Uterus (tissue), 3 donors: ENCODE measurements at regions not wholly inside any gene's neighbourhood (a gene's known extent, or its start where the extent isn't known, plus 50 kb on each side); places are given as distances from the start of the nearest gene placed in this dataset.
"Not testable (repeated sequence)": the region's sequence is repeated elsewhere in the genome, so short reads cannot be mapped to it uniquely, and the experiment has no call there.

Experiments
- DNase-seq, 2 donors: peaks; one replicate each; pipeline ENCODE4 v3.0.0-alpha.2; 2019 to 2020
- H3K27ac ChIP-seq, 2 donors: fragments of 200-600 bp; sonication (generic); 1 replicate in 1 of 2; 2 replicates in 1 of 2; pipeline ENCODE4 v1.5.1; 2016 to 2018
- H3K27me3 ChIP-seq, 2 donors: fragments of 200-600 bp; sonication (generic); one replicate each; pipeline ENCODE4 v1.5.1; 2018 to 2019; ENCODE audit warnings: control low read depth in 1 of 2
- H3K36me3 ChIP-seq, 2 donors: fragments of 200-600 bp; sonication (generic); one replicate each; pipeline ENCODE4 v1.5.1; 2019; ENCODE audit warnings: control low read depth in 1 of 2
- H3K4me1 ChIP-seq, 2 donors: fragments of 200-600 bp; sonication (generic); one replicate each; pipeline ENCODE4 v1.5.1; 2018 to 2019; ENCODE audit warnings: control low read depth in 1 of 2
- H3K4me3 ChIP-seq, 2 donors: fragments of 200-600 bp; sonication (generic); 1 replicate in 1 of 2; 2 replicates in 1 of 2; pipeline ENCODE4 v1.5.1; 2018 to 2019; ENCODE audit warnings: mild to moderate bottlenecking in 1 of 2
- H3K9me3 ChIP-seq, 2 donors: fragments of 200-600 bp; sonication (generic); one replicate each; pipeline ENCODE4 v1.5.1; 2019; ENCODE audit warnings: control low read depth in 1 of 2
- CTCF ChIP-seq, 4 experiments: fragments of 200-600 bp in 2 of 4; fragments of 450-650 bp in 2 of 4; sonication (generic) in 2 of 4; IDR thresholded peaks; one replicate each; pipeline ENCODE4 v1.5.1; 2016 to 2019; ENCODE audit warnings: antibody characterized with exemption in 4 of 4, mild to moderate bottlenecking in 2 of 4, moderate library complexity in 1 of 4
- POLR2A ChIP-seq, 2 donors: fragments of 450-650 bp; IDR thresholded peaks; one replicate each; pipeline ENCODE4 v1.6.1; 2016; ENCODE audit warnings: antibody characterized with exemption in 2 of 2, mild to moderate bottlenecking in 1 of 2, moderate library complexity in 1 of 2
- intact Hi-C: fragments of 100-400 bp; cut with DNase I; formaldehyde crosslinking; loops from one replicate; pipeline ENCODE4 v1.15.1; 2023; ENCODE audit warnings: low total_unique reads
- donor health status: DM: yes; HTN: yes; CAD: no.

GRCh38 chr3:34159613-34160420, 361.4 kb downstream of the PDCD6IP start:
- no peak for DNase-seq
- TF ChIP-seq POLR2A (IDR thresholded peaks at IDR 0.05) (no peak), CTCF (IDR thresholded peaks at IDR 0.05) (no peak)
- intact Hi-C loops, result no loop called here
- H3K4me1 ChIP-seq, result no peaks in the 10 kb centered on the region
- H3K36me3 ChIP-seq, result no peaks in the 10 kb centered on the region
- H3K4me3 ChIP-seq, result no peak overlapping the region
- H3K27ac ChIP-seq, result no peak overlapping the region
- H3K27me3 ChIP-seq, result no peaks in the 10 kb centered on the region
- H3K9me3 ChIP-seq, result no peaks in the 10 kb centered on the region

DNA sequence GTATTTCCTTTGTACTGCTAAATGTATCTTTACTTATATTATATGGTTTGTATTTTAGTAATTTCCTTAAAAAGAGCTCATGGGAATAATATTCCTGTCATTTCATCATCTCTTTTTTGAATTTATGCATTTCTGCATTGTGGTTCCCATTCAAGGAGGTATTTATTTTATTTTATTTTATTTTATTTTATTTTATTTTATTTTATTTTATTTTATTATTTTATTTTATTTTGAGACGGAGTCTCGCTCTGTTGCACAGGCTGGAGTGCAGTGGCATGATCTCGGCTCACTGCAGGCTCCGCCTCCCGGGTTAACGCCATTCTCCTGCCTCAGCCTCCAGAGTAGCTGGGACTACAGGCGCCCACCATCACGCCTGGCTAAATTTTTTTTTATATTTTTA, 371.2 kb downstream of the PDCD6IP start:
- H3K27ac ChIP-seq, H3K27me3 ChIP-seq, H3K4me3 ChIP-seq, DNase-seq, H3K36me3 ChIP-seq, H3K9me3 ChIP-seq, H3K4me1 ChIP-seq, intact Hi-C loops: not testable (repeated sequence)

GRCh38 chr3:34174740-34175139, 376.3 kb downstream of the PDCD6IP start:
- Histone ChIP-seq H3K36me3 (no peaks in the 10 kb centered on the region), H3K4me1 (no peaks in the 10 kb centered on the region), H3K9me3 (no peaks in the 10 kb centered on the region), H3K27me3 (no peaks in the 10 kb centered on the region), H3K27ac (no peak overlapping the region), H3K4me3 (no peak overlapping the region)
- no peak for DNase-seq
- no peak for TF ChIP-seq POLR2A (IDR thresholded peaks at IDR 0.05)
- no peak for TF ChIP-seq CTCF (IDR thresholded peaks at IDR 0.05)
- intact Hi-C loops, result no loop called here

DNA sequence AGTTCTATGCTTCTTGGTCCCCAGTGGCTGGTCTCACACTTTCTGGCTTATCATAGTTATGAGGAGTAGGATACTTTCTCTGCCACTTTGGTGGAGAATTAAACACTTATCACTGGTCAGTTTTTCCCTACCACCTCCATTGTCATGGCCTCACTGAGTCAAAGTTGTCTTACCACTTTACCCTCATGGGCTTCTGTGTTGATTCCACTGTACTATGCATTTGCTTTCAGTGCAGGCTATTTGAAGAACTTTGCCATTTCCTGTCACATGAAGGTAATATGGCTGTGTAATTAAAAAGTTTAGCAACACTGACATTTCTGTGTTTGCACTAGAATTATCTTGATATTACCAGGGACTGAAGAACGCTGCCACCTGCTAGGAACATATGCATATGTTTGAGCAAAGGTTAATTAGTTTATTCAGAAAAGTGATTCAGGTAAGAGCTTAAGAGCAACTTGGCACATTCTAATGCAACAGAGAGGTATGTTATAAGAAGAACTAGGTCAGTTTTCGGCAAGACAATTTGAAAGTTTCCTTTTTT, 377.3 kb downstream of the PDCD6IP start:
- H3K4me1 ChIP-seq, result no peaks in the 10 kb centered on the region
- DNase-seq, result no peak
- no peaks in the 10 kb centered on the region for H3K36me3 ChIP-seq
- no peak overlapping the region for H3K27ac ChIP-seq
- no peaks in the 10 kb centered on the region for H3K27me3 ChIP-seq
- no peaks in the 10 kb centered on the region for H3K9me3 ChIP-seq
- intact Hi-C loops, result no loop called here
- no peak overlapping the region for H3K4me3 ChIP-seq
- TF ChIP-seq POLR2A (IDR thresholded peaks at IDR 0.05) (no peak), CTCF (IDR thresholded peaks at IDR 0.05) (no peak)

DNA sequence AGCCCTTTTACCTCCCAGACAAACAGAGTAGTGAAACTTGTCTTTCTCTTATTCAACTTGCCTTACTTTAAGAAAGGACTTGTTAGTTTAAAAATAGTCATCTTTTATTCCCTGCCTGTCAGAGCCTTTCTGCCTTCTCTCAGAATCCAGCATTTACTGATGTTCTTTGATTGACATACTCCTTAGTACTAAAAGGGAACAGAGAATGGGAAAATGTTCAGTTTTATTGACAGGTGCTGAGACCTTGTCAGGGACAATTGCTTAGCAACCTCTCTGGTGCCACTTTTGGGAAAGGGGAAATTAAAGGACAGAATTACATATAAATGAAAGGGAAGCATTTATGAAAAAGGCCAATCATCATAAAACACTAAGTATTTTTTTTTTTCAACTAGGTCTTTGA, 378.3 kb downstream of the PDCD6IP start:
- no peak for TF ChIP-seq POLR2A (IDR thresholded peaks at IDR 0.05)
- TF ChIP-seq CTCF (IDR thresholded peaks at IDR 0.05), result no peak
- Histone ChIP-seq H3K27me3 (no peaks in the 10 kb centered on the region), H3K27ac (no peak overlapping the region), H3K4me3 (no peak overlapping the region), H3K4me1 (no peaks in the 10 kb centered on the region), H3K9me3 (no peaks in the 10 kb centered on the region), H3K36me3 (no peaks in the 10 kb centered on the region)
- intact Hi-C loops, result no loop called here
- DNase-seq, result no peak
